Prostate gland (tissue), 2 donors: ENCODE measurements at regions not wholly inside any gene's neighbourhood (a gene's known extent, or its start where the extent isn't known, plus 50 kb on each side); places are given as distances from the start of the nearest gene placed in this dataset.

Experiments
- DNase-seq: peaks from one replicate; pipeline ENCODE4 v3.0.0-alpha.2; 2019; ENCODE audit warnings: low spot score
- H3K27ac ChIP-seq, 2 donors: fragments of 200-600 bp; sonication (generic); 2 replicates each; pipeline ENCODE4 v1.5.1; 2017 to 2019
- H3K27me3 ChIP-seq: fragments of 200-600 bp; sonication (generic); replicated peaks from 2 replicates; pipeline ENCODE4 v1.5.1; 2019; ENCODE audit not compliant: insufficient read depth
- H3K36me3 ChIP-seq, 2 donors: fragments of 200-600 bp; sonication (generic); 1 replicate in 1 of 2; 2 replicates in 1 of 2; pipeline versions ENCODE4 v1.5.1 to v1.8.1; 2017 to 2019
- H3K4me1 ChIP-seq: fragments of 200-600 bp; sonication (generic); replicated peaks from 2 replicates; pipeline ENCODE4 v1.5.1; 2019
- H3K4me3 ChIP-seq, 2 donors: fragments of 200-600 bp; sonication (generic); 2 replicates each; pipeline ENCODE4 v1.5.1; 2017 to 2019
- H3K9me3 ChIP-seq: fragments of 200-600 bp; sonication (generic); 2 replicates; pipeline ENCODE4 v1.5.1; 2017
- CTCF ChIP-seq, 4 experiments: fragments of 200-600 bp in 2 of 4; fragments of 450-650 bp in 2 of 4; sonication (generic) in 2 of 4; IDR thresholded peaks; 1 replicate in 3 of 4; 2 replicates in 1 of 4; pipeline ENCODE4 v1.5.1; 2016 to 2019; ENCODE audit warnings: antibody characterized with exemption in 4 of 4, mild to moderate bottlenecking in 2 of 4, moderate library complexity in 2 of 4
- POLR2A ChIP-seq: fragments of 450-650 bp; IDR thresholded peaks from one replicate; pipeline ENCODE4 v1.6.1; 2016; ENCODE audit warnings: antibody characterized with exemption, mild to moderate bottlenecking
- POLR2AphosphoS5 ChIP-seq: sonication (generic); formaldehyde crosslinking; IDR thresholded peaks from one replicate; pipeline ENCODE4 v1.6.1; 2017; ENCODE audit warnings: antibody characterized with exemption
- WGBS: methylation state at CpG from one replicate; pipeline ENCODE4 v1.1.5; 2018; 5-methylcytosine and 5-hydroxymethylcytosine counted together
- intact Hi-C: fragments of 100-400 bp; cut with DNase I; formaldehyde crosslinking; loops from one replicate; pipeline ENCODE4 v1.14.2; 2022

GRCh38 chr3:146969356-146969755, 364.2 kb upstream of the PLSCR5 start:
- no peaks in the 10 kb centered on the region for H3K36me3 ChIP-seq
- H3K9me3 ChIP-seq, result no peaks in the 10 kb centered on the region
- no peaks in the 10 kb centered on the region for H3K4me1 ChIP-seq
- DNase-seq, result no peak
- H3K27ac ChIP-seq, result no peak overlapping the region
- no peaks in the 10 kb centered on the region for H3K27me3 ChIP-seq
- intact Hi-C loops, result no loop called here
- no peak overlapping the region for H3K4me3 ChIP-seq
- TF ChIP-seq POLR2A (no peak), CTCF (IDR thresholded peaks at IDR 0.05) (no peak), POLR2AphosphoS5 (no peak)

- Histone ChIP-seq H3K36me3 (no peaks in the 10 kb centered on the region), H3K4me1 (no peaks in the 10 kb centered on the region), H3K27ac (no peak overlapping the region), H3K27me3 (no peaks in the 10 kb centered on the region), H3K4me3 (no peak overlapping the region), H3K9me3 (no peaks in the 10 kb centered on the region)
- intact Hi-C loops, result no loop called here
- no peak for DNase-seq
- WGBS, result 31% methylated on average over 1 of the region's 1 CpG
- no peak for TF ChIP-seq CTCF (IDR thresholded peaks at IDR 0.05)
- no peak for TF ChIP-seq POLR2A
- TF ChIP-seq POLR2AphosphoS5, result no peak
Measured at GRCh38 chr3:146968204-146968651, 363.1 kb upstream of the PLSCR5 start.

- Histone ChIP-seq H3K4me3 (no peak overlapping the region), H3K36me3 (no peaks in the 10 kb centered on the region), H3K9me3 (no peaks in the 10 kb centered on the region), H3K27me3 (no peaks in the 10 kb centered on the region), H3K4me1 (no peaks in the 10 kb centered on the region), H3K27ac (no peak overlapping the region)
- TF ChIP-seq POLR2A (no peak), CTCF (IDR thresholded peaks at IDR 0.05) (no peak), POLR2AphosphoS5 (no peak)
- intact Hi-C loops, result no loop called here
- DNase-seq, result no peak
Measured at GRCh38 chr3:146967783-146968182, 362.6 kb upstream of the PLSCR5 start.

- Histone ChIP-seq H3K4me1 (no peaks in the 10 kb centered on the region), H3K9me3 (no peaks in the 10 kb centered on the region), H3K36me3 (no peaks in the 10 kb centered on the region), H3K27ac (no peak overlapping the region), H3K4me3 (no peak overlapping the region), H3K27me3 (no peaks in the 10 kb centered on the region)
- intact Hi-C loops, result no loop called here
- TF ChIP-seq POLR2AphosphoS5, result no peak
- no peak for TF ChIP-seq POLR2A
- TF ChIP-seq CTCF (IDR thresholded peaks at IDR 0.05), result no peak
- 91% methylated on average over 3 of the region's 3 CpGs for WGBS
- DNase-seq, result no peak
Measured at GRCh38 chr3:146966124-146966523, 361.0 kb upstream of the PLSCR5 start.

- H3K4me1 ChIP-seq, result no peaks in the 10 kb centered on the region
- no peaks in the 10 kb centered on the region for H3K9me3 ChIP-seq
- 30% methylated on average over 3 of the region's 3 CpGs for WGBS
- no peak for DNase-seq
- no peak overlapping the region for H3K4me3 ChIP-seq
- H3K27ac ChIP-seq, result no peak overlapping the region
- TF ChIP-seq POLR2A, result no peak
- TF ChIP-seq CTCF (IDR thresholded peaks at IDR 0.05), result no peak
- no peak for TF ChIP-seq POLR2AphosphoS5
- no peaks in the 10 kb centered on the region for H3K27me3 ChIP-seq
- intact Hi-C loops, result no loop called here
- H3K36me3 ChIP-seq, result no peaks in the 10 kb centered on the region
Measured at GRCh38 chr3:146953511-146953981, 348.4 kb upstream of the PLSCR5 start.
